Upper lobe of left lung (tissue), 4 donors: ENCODE measurements at regions not wholly inside any gene's neighbourhood (a gene's known extent, or its start where the extent isn't known, plus 50 kb on each side); places are given as distances from the start of the nearest gene placed in this dataset.

Experiments
- EP300 ChIP-seq, 4 donors: sonication (generic); formaldehyde crosslinking; IDR thresholded peaks; one replicate each; pipeline ENCODE4 v1.5.1; 2017; ENCODE audit warnings: antibody characterized with exemption in 4 of 4, control low read depth in 2 of 4
- POLR2A ChIP-seq, 4 donors: fragments of 450-650 bp; IDR thresholded peaks; one replicate each; pipeline ENCODE4 v1.5.1; 2016 to 2017; ENCODE audit warnings: antibody characterized with exemption in 4 of 4, mild to moderate bottlenecking in 2 of 4
- POLR2AphosphoS5 ChIP-seq, 2 donors: sonication (generic); formaldehyde crosslinking; IDR thresholded peaks; one replicate each; pipeline ENCODE4 v1.5.1; 2017; ENCODE audit warnings: antibody characterized with exemption in 2 of 2
- TF ChIP-seq, protein P1 (sequence below), 6 experiments: fragments of 450-650 bp in 4 of 6; fragments of 200-600 bp in 2 of 6; sonication (generic) in 2 of 6; IDR thresholded peaks; one replicate each; pipeline ENCODE4 v1.5.1; 2016 to 2019; ENCODE audit warnings: antibody characterized with exemption in 6 of 6

DNA sequence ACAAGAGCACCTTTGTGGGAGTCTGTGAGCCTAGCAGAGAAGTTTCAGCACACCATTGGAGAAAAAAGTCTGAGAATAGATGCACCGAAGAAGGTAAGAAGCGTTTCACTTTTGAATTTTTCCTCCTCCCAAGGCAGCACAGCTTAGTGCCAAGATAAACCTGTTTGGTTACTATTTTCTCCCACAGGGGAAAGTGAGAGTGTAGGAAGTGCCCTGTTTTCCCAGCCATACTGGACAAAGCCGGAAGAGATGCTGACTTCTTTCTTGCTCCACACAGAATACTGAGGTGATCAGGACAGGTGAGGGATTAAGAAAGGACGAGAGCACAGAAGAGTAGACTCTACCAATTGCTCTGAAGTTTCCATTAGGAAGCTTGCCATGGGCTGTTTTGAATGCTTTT, 1011.0 kb upstream of the MIR17HG start:
- TF ChIP-seq, protein P1, sequence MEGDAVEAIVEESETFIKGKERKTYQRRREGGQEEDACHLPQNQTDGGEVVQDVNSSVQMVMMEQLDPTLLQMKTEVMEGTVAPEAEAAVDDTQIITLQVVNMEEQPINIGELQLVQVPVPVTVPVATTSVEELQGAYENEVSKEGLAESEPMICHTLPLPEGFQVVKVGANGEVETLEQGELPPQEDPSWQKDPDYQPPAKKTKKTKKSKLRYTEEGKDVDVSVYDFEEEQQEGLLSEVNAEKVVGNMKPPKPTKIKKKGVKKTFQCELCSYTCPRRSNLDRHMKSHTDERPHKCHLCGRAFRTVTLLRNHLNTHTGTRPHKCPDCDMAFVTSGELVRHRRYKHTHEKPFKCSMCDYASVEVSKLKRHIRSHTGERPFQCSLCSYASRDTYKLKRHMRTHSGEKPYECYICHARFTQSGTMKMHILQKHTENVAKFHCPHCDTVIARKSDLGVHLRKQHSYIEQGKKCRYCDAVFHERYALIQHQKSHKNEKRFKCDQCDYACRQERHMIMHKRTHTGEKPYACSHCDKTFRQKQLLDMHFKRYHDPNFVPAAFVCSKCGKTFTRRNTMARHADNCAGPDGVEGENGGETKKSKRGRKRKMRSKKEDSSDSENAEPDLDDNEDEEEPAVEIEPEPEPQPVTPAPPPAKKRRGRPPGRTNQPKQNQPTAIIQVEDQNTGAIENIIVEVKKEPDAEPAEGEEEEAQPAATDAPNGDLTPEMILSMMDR (IDR thresholded peaks at IDR 0.05), result no peak
- TF ChIP-seq POLR2A (IDR thresholded peaks at IDR 0.05) (no peak), POLR2AphosphoS5 (IDR thresholded peaks at IDR 0.05) (no peak), EP300 (IDR thresholded peaks at IDR 0.05) (no peak)
